Chondrocyte (in vitro differentiated cells): ENCODE measurements at regions not wholly inside any gene's neighbourhood (a gene's known extent, or its start where the extent isn't known, plus 50 kb on each side); places are given as distances from the start of the nearest gene placed in this dataset.

ENCODE experiments used
- DNase-seq: peaks from one replicate; pipeline ENCODE4 v3.0.0; 2021; ENCODE audit warnings: mixed read lengths, low spot score
- H3K27ac Mint-ChIP-seq: one replicate; pipeline ENCODE4 v1.8.0; 2021; ENCODE audit warnings: mild to moderate bottlenecking, moderate library complexity, mixed read lengths; ENCODE audit not compliant: unreplicated experiment
- H3K27me3 Mint-ChIP-seq: 2 replicates; pipeline ENCODE4 v1.8.0; 2021; ENCODE audit warnings: low read depth, mixed read lengths
- H3K36me3 Mint-ChIP-seq: 2 replicates; pipeline ENCODE4 v1.8.0; 2021; ENCODE audit warnings: low read depth, mixed read lengths
- H3K4me1 Mint-ChIP-seq: 2 replicates; pipeline ENCODE4 v1.8.0; 2021; ENCODE audit warnings: low read depth, mild to moderate bottlenecking, mixed read lengths
- H3K4me3 Mint-ChIP-seq: one replicate; pipeline ENCODE4 v1.8.0; 2021; ENCODE audit warnings: mild to moderate bottlenecking, moderate library complexity, mixed read lengths; ENCODE audit not compliant: unreplicated experiment
- H3K9me3 Mint-ChIP-seq: 2 replicates; pipeline ENCODE4 v1.8.0; 2021; ENCODE audit warnings: low read depth, mixed read lengths
- TF ChIP-seq, protein P1 (sequence below): fragments of 200-600 bp; sonication (generic); IDR thresholded peaks from 2 replicates; pipeline ENCODE4 v1.5.0; 2021; ENCODE audit warnings: antibody characterized with exemption, mild to moderate bottlenecking, moderate library complexity

DNA sequence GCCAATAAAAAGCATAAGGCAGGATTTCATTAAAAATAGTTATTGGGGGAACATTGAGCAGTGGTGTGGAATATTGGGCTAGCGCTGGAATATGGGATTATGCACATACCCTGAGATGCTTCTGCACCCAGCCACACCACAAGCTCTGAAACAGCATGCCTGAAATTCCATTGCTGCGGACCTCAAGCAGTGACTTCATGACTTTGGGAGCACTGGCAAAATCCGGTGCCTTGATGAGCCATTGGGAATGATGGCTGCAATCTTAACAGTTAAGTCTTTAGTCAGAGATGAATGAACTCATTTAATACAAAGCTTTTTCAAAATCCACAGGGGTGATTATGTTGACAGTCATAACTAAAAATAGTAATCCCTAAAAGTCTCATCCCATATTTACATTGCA lies 274.7 kb upstream of the MTPN start:
- no peaks in the 10 kb centered on the region for H3K4me1 Mint-ChIP-seq
- peaks cover 7% of the 10 kb centered on the region for H3K9me3 Mint-ChIP-seq
- no peaks in the 10 kb centered on the region for H3K36me3 Mint-ChIP-seq
- TF ChIP-seq, protein P1, sequence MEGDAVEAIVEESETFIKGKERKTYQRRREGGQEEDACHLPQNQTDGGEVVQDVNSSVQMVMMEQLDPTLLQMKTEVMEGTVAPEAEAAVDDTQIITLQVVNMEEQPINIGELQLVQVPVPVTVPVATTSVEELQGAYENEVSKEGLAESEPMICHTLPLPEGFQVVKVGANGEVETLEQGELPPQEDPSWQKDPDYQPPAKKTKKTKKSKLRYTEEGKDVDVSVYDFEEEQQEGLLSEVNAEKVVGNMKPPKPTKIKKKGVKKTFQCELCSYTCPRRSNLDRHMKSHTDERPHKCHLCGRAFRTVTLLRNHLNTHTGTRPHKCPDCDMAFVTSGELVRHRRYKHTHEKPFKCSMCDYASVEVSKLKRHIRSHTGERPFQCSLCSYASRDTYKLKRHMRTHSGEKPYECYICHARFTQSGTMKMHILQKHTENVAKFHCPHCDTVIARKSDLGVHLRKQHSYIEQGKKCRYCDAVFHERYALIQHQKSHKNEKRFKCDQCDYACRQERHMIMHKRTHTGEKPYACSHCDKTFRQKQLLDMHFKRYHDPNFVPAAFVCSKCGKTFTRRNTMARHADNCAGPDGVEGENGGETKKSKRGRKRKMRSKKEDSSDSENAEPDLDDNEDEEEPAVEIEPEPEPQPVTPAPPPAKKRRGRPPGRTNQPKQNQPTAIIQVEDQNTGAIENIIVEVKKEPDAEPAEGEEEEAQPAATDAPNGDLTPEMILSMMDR, result no peak
- peaks cover 7% of the 10 kb centered on the region for H3K27me3 Mint-ChIP-seq
- no peak overlapping the region for H3K4me3 Mint-ChIP-seq
- no peak for DNase-seq
- no peak overlapping the region for H3K27ac Mint-ChIP-seq

DNA sequence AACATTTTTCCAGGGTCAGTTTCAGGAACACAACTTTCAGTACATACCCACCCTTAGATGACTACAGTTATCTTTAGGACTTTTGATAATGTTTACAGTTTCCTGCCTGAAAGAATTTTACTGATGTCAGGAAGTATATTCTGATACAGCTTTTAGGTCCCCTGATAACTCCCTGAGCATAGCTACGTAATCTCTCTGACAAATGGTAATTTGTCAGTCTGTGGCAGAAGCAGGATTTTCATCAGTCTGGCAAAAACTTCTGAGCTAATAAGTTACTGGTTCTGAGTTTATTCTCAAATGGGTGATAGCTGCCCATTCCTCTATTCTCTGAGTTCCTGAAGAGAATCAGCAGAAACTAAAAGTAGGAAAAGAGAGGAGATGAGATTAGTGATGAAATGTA lies 270.1 kb upstream of the MTPN start:
- H3K4me3 Mint-ChIP-seq, result no peak overlapping the region
- TF ChIP-seq, protein P1, result no peak
- no peaks in the 10 kb centered on the region for H3K4me1 Mint-ChIP-seq
- DNase-seq, result no peak
- H3K27me3 Mint-ChIP-seq, result peaks cover 12% of the 10 kb centered on the region
- H3K27ac Mint-ChIP-seq, result no peak overlapping the region
- H3K36me3 Mint-ChIP-seq, result no peaks in the 10 kb centered on the region
- no peaks in the 10 kb centered on the region for H3K9me3 Mint-ChIP-seq

DNA sequence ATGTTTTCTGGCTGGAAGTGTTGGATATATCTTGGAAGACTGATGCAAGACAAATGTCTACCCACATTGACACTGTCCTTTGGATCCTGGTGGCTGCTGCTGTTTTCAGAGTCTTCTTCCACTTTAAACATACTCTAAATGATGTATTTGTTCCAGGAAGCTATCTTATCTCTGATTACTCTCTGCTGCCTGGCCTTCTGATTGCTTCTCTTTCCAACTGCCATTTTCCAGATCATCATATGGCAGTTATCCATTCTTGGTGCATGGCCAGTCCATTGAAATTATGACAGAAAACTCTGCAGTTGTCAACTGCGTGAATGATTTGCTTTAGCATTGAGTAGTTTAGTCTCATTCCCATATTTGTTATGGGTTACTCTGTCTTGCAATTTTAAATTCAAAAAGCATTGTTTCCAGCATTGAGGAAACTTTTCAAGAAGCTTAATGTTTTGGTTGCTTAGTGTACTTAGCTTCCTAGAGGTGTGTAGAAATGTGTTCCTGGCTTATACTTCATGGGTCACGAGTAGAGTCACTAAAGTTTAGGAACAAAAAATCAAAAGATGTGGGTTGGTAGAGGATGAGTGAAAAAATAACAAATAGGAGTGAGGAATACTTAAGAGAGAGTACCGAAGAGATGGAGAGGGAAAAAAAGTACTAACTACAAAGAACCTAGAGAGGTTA lies 268.3 kb upstream of the MTPN start:
- H3K27ac Mint-ChIP-seq, result no peak overlapping the region

DNA sequence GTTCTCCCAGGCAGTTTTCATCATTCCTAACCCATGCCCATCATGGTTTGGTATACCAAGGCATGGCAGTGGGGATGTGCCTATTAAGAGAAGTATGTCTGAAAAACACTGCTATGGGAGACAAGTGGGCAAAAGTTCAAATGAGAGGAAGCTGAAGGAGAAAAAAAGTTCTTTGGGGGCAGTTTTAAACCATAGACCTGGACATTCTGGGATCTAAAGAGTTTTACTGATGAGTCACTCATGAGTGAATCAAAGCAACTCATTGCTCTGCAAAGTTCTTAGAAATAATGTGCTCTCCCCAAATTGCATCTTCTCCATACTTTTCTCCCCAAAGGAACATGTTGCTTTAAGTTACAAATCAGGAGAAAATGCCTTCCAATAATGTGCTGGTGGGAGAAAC lies 256.9 kb upstream of the MTPN start:
- no peak overlapping the region for H3K27ac Mint-ChIP-seq
- no peak overlapping the region for H3K4me3 Mint-ChIP-seq
- TF ChIP-seq, protein P1, result no peak
- H3K36me3 Mint-ChIP-seq, result no peaks in the 10 kb centered on the region
- H3K4me1 Mint-ChIP-seq, result no peaks in the 10 kb centered on the region
- peaks cover 19% of the 10 kb centered on the region for H3K9me3 Mint-ChIP-seq
- DNase-seq, result no peak
- peaks cover 6% of the 10 kb centered on the region for H3K27me3 Mint-ChIP-seq

More for the DNA sequence above, 268.3 kb upstream of the MTPN start:
- Mint-ChIP-seq H3K4me1 (no peaks in the 10 kb centered on the region), H3K9me3 (no peaks in the 10 kb centered on the region), H3K4me3 (no peak overlapping the region), H3K27me3 (peaks cover 14% of the 10 kb centered on the region), H3K36me3 (no peaks in the 10 kb centered on the region)
- no peak for DNase-seq
- TF ChIP-seq, protein P1, result no peak

DNA sequence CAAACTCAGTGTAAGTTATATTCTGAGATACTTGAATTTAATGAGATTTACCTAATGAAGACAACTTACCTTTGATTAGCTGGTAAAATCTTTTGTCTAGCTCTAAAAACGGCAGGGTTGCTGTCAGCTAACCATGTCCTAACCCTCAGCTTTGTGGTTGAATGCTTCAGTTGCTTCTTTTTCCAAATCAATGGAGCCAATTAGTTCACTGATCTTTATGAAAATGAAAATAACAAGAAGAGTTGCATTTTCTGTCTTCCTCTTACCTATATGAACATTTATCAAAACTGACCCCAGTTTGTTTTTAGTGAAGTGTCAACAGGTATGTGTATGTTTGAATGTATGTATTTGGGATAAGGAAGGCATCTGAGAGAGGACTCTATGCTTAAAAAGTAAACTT lies 253.1 kb upstream of the MTPN start:
- no peak for DNase-seq
- Mint-ChIP-seq H3K36me3 (no peaks in the 10 kb centered on the region), H3K27me3 (peaks cover 8% of the 10 kb centered on the region)

More for the DNA sequence above, 253.1 kb upstream of the MTPN start:
- TF ChIP-seq, protein P1, result no peak
- H3K9me3 Mint-ChIP-seq, result peaks cover 16% of the 10 kb centered on the region
- H3K4me3 Mint-ChIP-seq, result no peak overlapping the region
- H3K4me1 Mint-ChIP-seq, result no peaks in the 10 kb centered on the region
- no peak overlapping the region for H3K27ac Mint-ChIP-seq
